Rectal smooth muscle tissue (tissue), 1 donor: ENCODE measurements at regions not wholly inside any gene's neighbourhood (a gene's known extent, or its start where the extent isn't known, plus 50 kb on each side); places are given as distances from the start of the nearest gene placed in this dataset.

Source experiments
- H3K27ac ChIP-seq: one replicate; pipeline ENCODE4 v1.7.0; 2013; ENCODE audit warnings: low read depth, low read length, inconsistent platforms
- H3K27me3 ChIP-seq: one replicate; pipeline ENCODE4 v1.7.0; 2013; ENCODE audit warnings: low read length; ENCODE audit not compliant: control insufficient read depth, insufficient read depth
- H3K36me3 ChIP-seq: one replicate; pipeline ENCODE4 v1.7.0; 2013; ENCODE audit warnings: low read length; ENCODE audit not compliant: control insufficient read depth, insufficient read depth
- H3K4me1 ChIP-seq: one replicate; pipeline ENCODE4 v1.7.0; 2013; ENCODE audit warnings: low read length; ENCODE audit not compliant: control insufficient read depth, insufficient read depth
- H3K4me3 ChIP-seq: one replicate; pipeline ENCODE4 v1.7.0; 2013; ENCODE audit warnings: low read length
- H3K9ac ChIP-seq: one replicate; pipeline ENCODE4 v1.7.0; 2013; ENCODE audit warnings: low read length

DNA sequence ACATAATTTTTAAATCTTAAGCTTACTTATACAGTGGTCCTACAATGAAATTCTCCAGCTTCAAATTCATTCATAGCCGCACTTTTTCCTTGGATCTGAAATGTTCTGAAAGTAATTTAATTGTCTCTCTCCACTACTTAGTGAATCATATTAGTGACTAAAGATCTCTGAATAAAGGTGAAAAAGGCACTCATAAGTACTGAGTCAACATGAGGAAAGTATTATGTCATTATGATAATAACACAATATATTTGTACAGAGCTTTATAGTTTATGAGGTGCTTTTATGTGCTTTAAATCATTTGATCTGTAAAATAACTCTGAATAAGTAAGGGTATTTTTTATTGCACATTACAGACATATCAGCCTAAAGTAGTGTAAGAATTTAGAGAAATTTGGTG lies 628.2 kb upstream of the SLITRK5 start:
- H3K4me1 ChIP-seq: no peaks in the 10 kb centered on the region
- no peaks in the 10 kb centered on the region for H3K36me3 ChIP-seq
- no peak overlapping the region for H3K27ac ChIP-seq
- no peak overlapping the region for H3K9ac ChIP-seq
- H3K4me3 ChIP-seq: no peak overlapping the region
- H3K27me3 ChIP-seq: no peaks in the 10 kb centered on the region

DNA sequence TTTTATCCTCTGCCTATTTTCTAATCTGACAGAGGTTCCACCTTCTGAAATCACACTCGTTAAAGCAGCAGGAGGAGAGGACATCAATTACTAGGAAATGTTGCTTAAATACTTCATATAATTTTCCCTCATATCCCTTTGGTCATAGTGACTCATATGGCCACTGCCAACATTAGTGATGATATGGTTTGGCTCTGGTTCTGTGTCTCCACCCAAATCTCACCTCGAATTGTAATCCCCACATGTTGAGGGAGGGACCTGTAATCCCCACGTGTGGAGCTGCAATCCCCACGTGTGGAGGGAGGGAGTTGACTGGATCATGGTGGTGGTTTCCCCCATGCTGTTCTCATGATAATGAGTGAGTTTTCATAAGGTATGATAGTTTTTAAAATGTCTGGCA lies 618.4 kb upstream of the SLITRK5 start:
- Histone ChIP-seq H3K4me1 (no peaks in the 10 kb centered on the region), H3K27me3 (no peaks in the 10 kb centered on the region), H3K27ac (no peak overlapping the region), H3K9ac (no peak overlapping the region), H3K36me3 (no peaks in the 10 kb centered on the region), H3K4me3 (no peak overlapping the region)

DNA sequence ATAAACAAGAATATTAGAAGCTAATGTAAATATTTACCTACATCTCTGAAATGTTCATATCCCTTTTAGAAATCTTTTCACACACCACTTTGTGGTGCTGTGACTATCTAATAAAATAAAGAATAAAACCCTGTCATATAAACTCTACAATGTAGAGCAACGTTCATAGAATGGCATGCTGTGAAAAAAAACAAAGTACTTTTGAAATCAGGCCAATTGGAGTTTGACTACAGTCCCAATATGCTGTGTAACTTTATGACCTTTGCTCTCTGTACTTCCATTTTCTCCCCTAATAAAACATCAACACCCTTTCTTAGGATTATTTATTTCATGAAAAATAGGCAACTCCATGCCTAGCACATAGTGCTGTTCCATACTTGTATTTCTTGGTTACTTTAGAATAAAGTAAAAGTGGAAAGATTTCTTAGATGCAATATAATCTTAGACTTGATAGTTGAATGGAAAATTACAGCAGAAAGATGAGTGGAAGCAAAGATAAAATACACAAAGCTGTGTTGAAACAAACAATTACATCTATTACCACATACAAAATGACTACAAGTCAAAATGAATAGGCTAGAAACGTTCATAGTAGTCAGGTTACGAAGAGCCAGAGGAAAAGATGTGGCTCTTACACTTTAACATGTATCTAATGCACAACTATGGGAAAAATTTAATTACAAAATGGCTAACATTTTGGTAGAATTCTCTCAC lies 613.2 kb upstream of the SLITRK5 start:
- Histone ChIP-seq H3K27me3 (no peaks in the 10 kb centered on the region), H3K27ac (no peak overlapping the region), H3K36me3 (no peaks in the 10 kb centered on the region), H3K4me3 (no peak overlapping the region), H3K4me1 (no peaks in the 10 kb centered on the region), H3K9ac (no peak overlapping the region)

DNA sequence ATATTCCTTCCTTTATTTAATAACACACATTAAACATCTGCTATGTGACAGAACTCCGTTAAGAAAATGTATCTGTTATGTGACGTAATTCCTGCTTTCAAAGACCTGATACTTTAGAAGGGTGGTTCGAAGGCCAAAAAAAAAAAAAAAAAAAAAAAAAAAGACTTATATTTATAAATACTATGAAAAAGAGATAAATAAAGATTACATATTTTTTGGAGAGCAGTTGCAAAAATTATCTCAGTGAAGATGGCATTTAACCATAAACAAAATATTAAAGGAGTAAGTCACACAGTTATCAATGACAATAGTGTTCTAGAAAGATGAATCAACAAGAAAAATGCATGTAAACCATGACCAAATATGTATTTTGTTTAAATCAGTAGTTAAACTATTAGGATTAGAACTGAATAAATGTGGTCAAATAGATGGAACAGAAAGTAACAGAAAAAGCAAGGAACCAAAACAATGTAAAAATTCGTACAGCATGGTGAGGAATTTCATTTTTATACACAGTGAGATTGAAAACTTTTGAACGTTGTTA lies 612.3 kb upstream of the SLITRK5 start:
- no peak overlapping the region for H3K27ac ChIP-seq
- H3K4me1 ChIP-seq: no peaks in the 10 kb centered on the region
- no peaks in the 10 kb centered on the region for H3K36me3 ChIP-seq
- no peak overlapping the region for H3K4me3 ChIP-seq
- H3K27me3 ChIP-seq: no peaks in the 10 kb centered on the region
- no peak overlapping the region for H3K9ac ChIP-seq

DNA sequence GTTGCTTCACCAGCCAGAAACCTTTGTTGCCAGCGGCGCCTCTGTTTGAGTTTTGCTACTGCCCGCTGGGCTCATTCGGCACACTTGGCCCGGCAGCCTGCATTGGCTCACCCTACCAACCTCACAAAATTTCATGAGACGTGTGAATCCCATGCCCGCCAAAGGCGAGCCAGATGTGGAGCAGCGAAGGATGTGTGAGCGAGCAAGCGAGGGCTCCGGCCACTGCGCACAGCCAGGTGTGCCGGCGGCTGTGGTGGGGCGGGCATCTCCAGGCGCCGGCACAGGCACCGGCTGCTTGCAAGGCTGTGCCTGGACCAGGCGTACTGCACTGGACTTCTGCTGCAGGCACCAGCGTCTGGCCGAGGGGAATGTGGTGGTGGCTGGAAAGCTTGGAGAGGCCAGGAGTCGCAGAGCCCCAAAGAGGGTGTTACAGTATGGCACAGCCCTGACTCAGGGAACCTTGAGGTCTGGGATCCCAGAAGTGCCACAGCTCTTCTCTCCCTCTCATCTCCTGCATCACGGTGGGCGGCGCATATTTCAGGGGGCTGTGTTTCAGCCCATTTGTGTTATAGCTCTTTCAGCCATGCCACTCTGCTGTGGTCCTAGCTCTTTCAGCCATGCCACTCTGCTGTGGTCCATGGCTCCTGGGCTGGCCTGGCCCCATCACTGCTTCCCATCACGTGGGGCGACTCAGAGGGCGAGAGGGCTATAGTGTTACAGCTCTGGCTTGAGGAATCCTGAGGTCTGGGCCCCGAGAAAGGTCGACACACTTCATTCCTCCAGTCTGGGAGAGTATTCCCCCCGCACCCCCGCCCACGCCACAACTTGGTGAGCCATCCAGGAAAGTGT lies 592.0 kb upstream of the SLITRK5 start:
- H3K27me3 ChIP-seq: no peaks in the 10 kb centered on the region
- H3K4me1 ChIP-seq: no peaks in the 10 kb centered on the region
- no peak overlapping the region for H3K4me3 ChIP-seq
- no peak overlapping the region for H3K9ac ChIP-seq
- no peak overlapping the region for H3K27ac ChIP-seq
- H3K36me3 ChIP-seq: no peaks in the 10 kb centered on the region

DNA sequence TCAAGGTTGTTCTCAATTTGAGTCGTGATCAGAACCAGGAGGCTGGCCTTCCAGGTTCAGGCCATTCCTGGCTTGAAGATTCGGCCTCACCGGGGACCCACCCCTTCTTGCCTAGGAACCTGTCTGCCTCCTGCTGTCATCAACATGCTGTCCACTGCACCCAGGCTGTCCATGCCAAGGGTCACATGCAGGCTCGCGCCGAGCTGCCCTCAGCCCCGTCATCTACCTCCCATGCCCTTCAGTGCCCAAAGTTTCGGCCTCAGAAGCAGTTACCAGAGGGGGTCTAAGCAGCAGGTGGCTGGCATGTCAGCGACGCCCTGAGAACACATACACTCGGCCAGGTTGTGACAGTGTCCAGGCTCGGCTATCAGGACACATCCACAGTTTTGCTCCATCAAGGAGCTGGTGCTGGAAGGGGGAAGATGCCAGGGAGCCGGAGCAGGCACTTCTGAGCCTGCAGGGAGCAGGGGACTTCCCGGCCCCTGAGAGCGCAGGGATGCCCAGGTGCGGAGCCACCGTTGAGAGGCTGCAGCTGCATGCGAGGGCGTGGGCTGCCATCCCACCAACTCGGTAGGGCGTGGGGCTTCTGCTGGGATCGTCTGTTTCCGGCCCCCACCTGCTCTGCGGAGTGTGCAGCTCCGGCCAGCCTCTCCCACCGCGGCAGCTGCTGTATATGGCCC lies 590.9 kb upstream of the SLITRK5 start:
- Histone ChIP-seq H3K4me1 (no peaks in the 10 kb centered on the region), H3K27ac (no peak overlapping the region), H3K36me3 (no peaks in the 10 kb centered on the region), H3K4me3 (no peak overlapping the region), H3K9ac (no peak overlapping the region), H3K27me3 (no peaks in the 10 kb centered on the region)

DNA sequence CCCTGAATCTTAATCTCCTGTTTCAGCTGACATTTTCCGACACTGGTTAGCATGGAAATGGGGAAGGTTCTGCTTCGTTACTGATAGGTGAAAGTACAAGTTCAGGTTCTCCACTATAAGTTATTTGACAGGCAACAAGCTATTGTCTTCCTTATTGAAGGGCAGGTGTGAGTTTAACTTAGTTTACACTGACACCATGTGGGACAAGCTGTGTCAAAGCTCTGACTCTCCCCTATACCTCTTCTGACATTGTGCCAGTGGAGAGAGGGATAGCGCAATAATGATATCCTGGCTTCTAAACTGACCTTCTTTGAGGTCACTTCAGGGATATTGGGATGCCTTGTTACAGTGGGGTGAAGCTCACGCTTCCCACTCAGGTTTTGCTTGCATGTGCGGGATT lies 587.0 kb upstream of the SLITRK5 start:
- Histone ChIP-seq H3K4me3 (no peak overlapping the region), H3K27ac (no peak overlapping the region), H3K9ac (no peak overlapping the region), H3K27me3 (no peaks in the 10 kb centered on the region), H3K4me1 (no peaks in the 10 kb centered on the region), H3K36me3 (no peaks in the 10 kb centered on the region)

DNA sequence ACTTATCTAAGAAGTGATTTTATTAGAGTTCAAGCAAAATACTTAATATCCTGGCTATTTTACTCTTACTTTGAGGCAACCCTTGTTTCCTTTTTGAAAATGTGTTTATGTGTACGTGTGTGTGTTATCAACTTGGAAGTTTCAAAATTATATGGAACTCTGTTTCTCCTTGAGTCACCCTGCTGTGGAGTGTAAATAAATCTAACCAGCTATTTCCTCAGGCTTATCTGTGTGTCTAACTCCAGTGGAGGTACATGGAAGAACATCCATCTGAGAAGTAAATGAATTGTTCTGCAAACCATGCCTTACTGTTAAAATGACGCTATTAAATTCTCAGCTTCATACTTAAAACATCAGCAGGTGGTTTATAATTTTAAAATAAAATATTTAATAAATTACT lies 583.4 kb upstream of the SLITRK5 start:
- Histone ChIP-seq H3K9ac (no peak overlapping the region), H3K4me1 (no peaks in the 10 kb centered on the region), H3K36me3 (no peaks in the 10 kb centered on the region), H3K27me3 (no peaks in the 10 kb centered on the region), H3K4me3 (no peak overlapping the region), H3K27ac (no peak overlapping the region)

DNA sequence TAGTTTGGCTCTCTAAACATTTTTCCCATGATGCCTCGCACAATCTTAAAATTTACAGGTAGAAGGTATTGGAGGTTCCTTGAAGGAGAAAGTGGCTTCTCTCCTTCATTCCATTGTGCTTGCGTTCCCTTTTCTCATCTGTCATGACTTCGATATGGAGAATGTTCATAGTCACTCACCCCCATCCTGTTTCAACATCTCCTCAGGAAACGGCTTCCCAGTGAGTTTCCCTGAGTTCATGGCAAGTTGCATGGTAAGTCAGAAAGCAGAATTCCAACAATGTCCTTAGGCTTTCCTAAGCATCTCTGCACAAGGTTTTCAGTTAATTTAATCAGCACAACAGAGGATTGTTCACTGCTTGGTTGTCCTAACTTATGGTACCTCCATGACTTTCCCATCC lies 581.8 kb upstream of the SLITRK5 start:
- Histone ChIP-seq H3K27me3 (no peaks in the 10 kb centered on the region), H3K36me3 (no peaks in the 10 kb centered on the region), H3K4me3 (no peak overlapping the region), H3K9ac (no peak overlapping the region), H3K4me1 (no peaks in the 10 kb centered on the region), H3K27ac (no peak overlapping the region)

DNA sequence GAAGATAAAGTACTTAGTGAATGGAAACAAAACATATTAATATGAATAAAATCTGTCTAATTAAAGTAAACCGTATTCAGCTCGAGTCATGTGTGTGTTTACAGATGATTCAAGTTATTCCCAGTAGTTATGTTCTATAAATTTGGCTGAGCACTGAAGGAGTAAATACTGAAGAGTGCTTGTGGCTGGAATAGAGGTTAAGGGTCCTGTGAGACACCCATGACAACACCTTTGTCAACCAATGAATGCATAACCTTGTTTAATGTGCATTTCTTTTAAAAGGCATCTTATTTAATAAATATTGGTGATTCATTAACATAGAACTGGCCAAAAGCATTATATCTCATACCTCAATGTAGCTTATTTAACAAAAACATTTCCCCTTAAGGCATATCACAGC lies 577.8 kb upstream of the SLITRK5 start:
- H3K27me3 ChIP-seq: no peaks in the 10 kb centered on the region
- no peak overlapping the region for H3K27ac ChIP-seq
- no peak overlapping the region for H3K4me3 ChIP-seq
- H3K4me1 ChIP-seq: no peaks in the 10 kb centered on the region
- H3K9ac ChIP-seq: no peak overlapping the region
- H3K36me3 ChIP-seq: no peaks in the 10 kb centered on the region

DNA sequence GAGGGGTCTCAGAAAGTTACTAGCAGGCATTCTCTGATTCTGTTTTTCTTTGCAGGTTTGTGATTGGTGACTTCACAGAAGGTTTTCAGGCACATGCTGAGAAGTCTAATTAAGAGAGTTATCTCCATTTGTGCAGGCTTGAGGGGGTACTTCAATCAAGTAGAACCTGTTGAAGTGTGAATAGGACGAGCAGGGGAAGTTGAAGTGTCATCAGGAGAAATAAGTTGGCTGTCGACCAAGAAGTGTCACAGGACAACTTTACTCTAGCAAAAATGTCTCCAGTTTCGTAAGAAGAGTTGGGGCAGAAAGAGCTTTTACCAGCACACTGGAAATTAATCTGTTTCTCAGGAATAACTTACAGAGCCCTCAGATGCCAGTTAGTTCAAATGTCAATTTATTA lies 576.5 kb upstream of the SLITRK5 start:
- H3K27ac ChIP-seq: no peak overlapping the region
- no peak overlapping the region for H3K9ac ChIP-seq
- no peaks in the 10 kb centered on the region for H3K4me1 ChIP-seq
- no peak overlapping the region for H3K4me3 ChIP-seq
- no peaks in the 10 kb centered on the region for H3K36me3 ChIP-seq
- H3K27me3 ChIP-seq: no peaks in the 10 kb centered on the region

DNA sequence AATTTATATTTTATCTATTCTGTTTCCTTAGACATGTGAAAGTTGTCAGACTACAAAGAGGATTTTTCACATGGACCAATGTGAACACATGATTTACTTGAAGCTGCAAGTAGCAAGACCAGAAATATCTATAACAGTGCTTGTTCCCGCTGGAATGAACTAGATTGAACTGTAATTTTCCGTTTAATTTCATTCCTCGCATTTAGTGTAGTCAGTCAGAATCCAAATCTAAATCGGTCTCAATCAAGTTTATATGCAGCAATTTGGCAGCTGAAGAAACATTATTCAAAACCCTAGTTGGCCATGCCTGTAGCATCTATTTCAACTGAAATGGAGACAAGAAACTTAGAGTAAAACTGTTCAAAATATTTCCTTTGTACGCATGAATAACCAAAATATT lies 570.7 kb upstream of the SLITRK5 start:
- H3K4me3 ChIP-seq: no peak overlapping the region
- no peaks in the 10 kb centered on the region for H3K36me3 ChIP-seq
- no peak overlapping the region for H3K27ac ChIP-seq
- H3K9ac ChIP-seq: no peak overlapping the region
- H3K27me3 ChIP-seq: no peaks in the 10 kb centered on the region
- no peaks in the 10 kb centered on the region for H3K4me1 ChIP-seq
